PC-3 (cell line): ENCODE measurements at regions not wholly inside any gene's neighbourhood (a gene's known extent, or its start where the extent isn't known, plus 50 kb on each side); places are given as distances from the start of the nearest gene placed in this dataset.

Experiments
- CTCF ChIP-seq: fragments of 300-600 bp; sonication (generic); conservative IDR thresholded peaks from 2 replicates; pipeline ENCODE4 v1.5.1; 2017; ENCODE audit warnings: antibody characterized with exemption, low read depth, mild to moderate bottlenecking, low read length
- EZH2 ChIP-seq: fragments of 300-600 bp; sonication (generic); IDR thresholded peaks from one replicate; pipeline ENCODE4 v1.6.1; 2017; ENCODE audit warnings: antibody characterized with exemption, mild to moderate bottlenecking, low read length; ENCODE audit not compliant: unreplicated experiment
- EZH2phosphoT487 ChIP-seq: fragments of 300-600 bp; sonication (generic); IDR thresholded peaks from 2 replicates; pipeline ENCODE4 v1.6.1; 2018; ENCODE audit warnings: mild to moderate bottlenecking, antibody characterized with exemption, low read length, borderline replicate concordance

- TF ChIP-seq CTCF (no peak), EZH2phosphoT487 (no peak), EZH2 (no peak)
Observed at GRCh38 chr17:31646642-31647041, 212.4 kb downstream of the COPRS start.
